NK-92 (cell line): ENCODE measurements at regions not wholly inside any gene's neighbourhood (a gene's known extent, or its start where the extent isn't known, plus 50 kb on each side); places are given as distances from the start of the nearest gene placed in this dataset.

Experiments used
- DNase-seq: peaks from one replicate; lab custom pipeline; 2025; ENCODE audit not compliant: unreplicated experiment; lab: John Stamatoyannopoulos, UW

DNA sequence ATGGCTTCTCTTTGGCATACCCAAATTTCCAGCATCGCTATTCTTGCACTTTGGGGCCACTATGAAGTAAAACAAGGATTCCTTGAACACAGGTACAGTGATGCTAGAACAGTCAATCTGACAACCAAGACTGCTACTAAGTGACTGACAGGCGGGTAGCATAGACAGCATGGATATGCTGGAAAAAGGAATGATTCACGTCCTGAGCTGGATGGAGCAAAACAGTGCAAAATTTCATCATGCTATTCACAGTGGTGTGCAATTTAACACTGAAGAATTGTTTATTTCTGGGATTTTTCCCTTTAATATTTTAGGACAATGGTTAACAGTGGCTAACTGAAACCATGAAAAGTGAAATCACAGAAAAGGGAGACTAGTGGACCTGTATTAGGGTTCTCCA is 1511.2 kb upstream of the ZEB2 start:
- DNase-seq: no peak

DNA sequence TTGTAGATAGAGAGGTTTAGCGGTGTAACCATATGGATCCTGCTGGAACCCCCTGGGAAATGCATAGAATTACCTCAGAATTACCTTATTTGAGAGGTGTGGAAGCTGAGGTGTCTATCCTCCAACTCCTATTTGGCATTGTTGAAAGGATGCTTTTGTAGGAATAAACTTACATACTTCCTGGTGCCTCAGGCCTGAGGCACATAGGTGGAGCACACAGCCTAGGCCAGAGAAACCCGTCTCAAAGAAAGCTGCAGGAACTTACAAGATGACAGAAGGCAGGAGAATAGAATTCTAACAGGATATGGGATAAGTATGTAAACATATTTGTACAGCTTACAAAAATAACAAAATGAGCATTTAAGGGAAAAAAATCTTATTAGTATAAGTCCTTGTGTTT is 1507.2 kb upstream of the ZEB2 start:
- DNase-seq: no peak

DNA sequence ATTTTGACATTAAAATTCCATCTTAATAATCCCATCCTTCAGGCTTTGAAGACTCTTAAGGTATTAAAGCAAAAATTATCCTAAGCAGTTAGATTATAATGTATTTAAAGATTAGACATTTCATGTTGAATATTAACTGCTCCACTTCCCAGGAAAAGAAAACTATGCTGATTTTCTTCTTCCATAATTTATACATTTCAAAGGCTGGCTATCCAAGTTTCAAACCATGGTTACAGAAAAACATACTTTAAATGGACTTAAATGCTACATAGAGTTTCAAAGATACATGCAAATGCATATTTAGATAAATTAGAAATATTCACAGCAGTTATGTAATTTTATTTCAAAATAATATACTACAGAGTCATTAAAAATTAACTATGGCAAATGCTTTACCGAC is 1505.6 kb upstream of the ZEB2 start:
- no peak for DNase-seq

DNA sequence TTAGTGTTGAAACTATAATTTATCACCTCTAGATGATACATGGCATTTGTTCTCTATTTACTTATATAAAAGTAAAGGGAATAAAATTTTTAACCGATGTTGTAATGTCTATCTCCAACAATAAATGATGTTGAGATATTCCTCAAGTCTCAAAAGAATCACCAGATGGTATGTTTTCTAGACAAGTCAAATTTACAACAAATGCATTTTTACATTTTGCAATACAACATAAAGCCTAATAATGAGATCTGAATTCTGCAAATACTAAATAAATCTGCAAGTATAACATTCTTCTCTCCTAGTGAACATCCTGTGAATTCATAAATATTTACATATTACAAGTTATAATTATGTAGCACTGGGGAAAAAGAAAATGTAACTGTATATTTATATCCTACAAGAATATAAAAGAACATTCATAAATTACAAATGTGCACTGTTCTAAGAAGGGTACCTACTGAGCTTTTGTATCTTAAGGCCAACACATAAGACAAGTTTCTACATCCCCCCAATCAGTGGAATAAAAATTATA is 1504.4 kb upstream of the ZEB2 start:
- no peak for DNase-seq

DNA sequence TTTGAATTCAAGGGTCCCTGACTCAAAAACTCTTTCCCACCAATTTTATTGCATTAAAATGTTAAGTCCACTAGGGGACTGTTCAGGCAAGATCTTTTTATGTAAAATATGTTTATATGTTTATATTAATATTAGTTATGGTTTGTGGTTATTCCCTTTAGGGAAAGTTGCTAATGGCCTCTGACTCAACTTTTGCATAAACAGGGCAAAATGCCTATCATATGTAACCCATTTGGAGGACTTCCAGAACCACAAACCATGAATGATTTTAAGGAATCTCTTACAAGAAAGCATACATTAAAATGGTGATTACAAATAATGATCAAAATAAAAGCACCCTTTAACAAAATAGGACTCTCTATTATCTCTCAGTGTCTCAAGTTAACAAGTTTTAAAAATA is 1484.5 kb upstream of the ZEB2 start:
- DNase-seq: no peak

DNA sequence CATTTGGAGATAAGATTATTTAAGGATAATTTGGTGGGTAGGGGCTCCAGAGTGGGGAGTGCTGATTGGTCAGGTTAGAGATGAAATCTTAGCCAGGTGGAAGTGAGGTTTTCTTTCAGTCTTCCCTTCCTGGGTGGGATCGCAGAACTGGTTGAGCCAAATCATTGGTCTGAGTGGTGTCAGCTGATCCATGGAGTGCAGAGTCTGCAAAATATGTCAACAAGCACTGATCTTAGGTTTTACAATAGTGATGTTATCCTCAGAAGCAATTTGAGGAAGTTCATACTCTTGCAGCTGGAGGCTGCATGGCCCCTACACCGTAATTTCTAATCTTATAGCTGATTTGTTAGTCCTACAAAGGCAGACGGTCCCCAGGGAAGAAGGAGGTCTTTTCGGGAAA is 1483.4 kb upstream of the ZEB2 start:
- DNase-seq: no peak

DNA sequence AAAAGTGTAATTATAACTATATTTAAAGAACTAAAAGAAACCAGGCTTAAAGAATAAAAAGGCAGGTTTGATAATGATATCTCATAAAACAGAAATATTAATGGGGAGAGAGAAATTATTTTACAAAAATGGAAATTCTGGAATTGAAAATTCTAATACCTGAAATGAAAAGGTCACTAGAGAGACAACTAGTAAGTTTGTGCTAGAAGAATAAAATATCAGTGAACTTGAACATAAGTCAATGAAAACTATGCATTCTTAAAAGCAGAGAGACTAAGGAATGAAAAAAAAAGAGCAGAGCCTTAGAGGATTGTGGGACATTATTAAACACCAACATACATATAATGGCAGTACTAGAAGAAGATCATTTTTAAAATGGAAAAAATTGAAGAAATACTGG is 1475.0 kb upstream of the ZEB2 start:
- DNase-seq: no peak

DNA sequence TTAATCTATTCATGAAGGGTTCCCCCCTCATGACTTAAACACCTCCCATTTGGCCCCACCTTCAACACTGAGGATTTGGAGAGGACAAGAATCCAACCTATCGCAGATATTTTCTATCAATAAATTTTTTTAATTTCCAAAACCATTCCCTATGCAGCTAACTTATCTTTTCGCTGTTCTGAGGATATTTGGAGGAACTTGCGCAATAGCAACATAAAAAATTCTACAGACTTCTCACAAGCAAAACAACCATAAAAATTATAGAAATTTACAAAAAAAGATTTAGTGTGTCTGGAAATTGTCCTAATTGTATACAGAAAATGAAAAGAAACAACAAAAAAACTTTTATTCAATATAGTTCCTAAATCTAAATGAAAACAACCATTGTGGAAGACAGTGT is 1472.7 kb upstream of the ZEB2 start:
- no peak for DNase-seq

DNA sequence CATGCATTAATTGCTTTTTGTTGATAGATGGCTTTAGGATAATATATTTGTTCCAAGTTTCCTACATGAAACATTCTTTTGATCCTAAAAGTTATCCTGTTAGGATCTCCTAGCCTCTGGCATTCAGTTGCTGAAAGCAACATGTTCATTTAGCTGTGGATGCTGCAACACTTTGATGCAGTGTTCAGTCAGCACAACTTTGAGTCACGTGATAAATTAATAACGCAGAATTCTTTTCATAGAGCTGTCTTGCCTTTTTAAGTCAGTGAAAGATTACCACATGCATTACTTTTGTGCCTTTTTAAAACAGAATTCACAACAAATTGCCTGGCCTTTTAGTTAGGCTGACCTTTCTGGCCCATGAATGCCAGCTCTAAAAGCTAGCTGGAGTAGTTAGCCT is 1467.9 kb upstream of the ZEB2 start:
- DNase-seq: no peak

DNA sequence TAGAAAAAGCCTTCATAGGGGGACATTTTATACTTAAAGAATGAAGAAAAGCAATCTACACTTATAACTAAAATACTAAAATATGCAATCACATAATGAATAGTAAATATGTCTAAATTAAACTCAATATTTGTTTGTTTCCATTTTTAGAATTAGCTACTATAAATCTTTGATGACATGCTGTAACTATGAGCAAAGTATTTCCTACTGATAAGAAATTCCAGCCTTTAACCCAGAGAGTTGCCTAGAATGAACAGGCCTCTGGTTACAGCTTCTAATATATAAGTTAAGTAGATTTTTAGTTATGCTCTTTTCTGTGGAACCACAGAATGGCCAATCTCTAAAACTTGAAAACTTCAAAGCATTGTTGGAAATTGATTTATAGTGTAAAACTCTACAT is 1465.6 kb upstream of the ZEB2 start:
- DNase-seq: no peak

DNA sequence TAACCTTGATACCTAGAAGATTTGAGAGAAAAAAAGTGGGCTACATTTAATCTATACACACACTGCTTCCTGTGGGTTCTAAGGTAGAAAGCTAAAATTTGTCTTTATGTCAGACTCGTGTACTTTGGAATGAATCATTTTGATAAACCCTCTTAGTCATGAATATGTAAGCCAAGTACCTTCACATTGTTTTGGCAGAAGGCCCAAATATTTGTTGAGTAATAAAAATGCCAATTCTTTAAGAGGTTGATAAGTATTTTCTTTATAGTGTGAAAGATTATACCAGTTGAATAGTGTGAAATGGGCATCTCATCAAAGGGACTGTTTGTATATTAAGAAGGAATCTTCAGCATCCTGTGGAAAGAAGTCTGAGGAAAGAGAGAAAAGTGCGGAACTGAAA is 1464.7 kb upstream of the ZEB2 start:
- no peak for DNase-seq

DNA sequence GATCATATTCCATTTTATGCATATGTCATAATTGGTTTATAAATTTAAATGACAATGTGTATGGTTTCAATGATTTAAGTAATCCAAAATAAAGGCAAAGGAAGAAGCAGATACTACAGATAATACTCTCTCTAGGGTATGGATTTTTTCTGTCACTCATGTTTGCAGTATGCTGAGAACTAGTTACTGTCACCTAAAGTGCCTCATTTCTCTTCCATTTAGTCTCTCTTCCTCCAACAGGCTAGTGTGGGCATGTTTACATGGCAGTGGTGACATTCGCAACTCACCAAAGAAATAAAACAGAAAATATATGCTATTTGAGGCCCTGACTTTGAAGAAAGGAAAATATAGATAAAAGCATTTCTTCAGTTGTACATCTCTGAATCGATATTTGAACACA is 1460.4 kb upstream of the ZEB2 start:
- DNase-seq: no peak

DNA sequence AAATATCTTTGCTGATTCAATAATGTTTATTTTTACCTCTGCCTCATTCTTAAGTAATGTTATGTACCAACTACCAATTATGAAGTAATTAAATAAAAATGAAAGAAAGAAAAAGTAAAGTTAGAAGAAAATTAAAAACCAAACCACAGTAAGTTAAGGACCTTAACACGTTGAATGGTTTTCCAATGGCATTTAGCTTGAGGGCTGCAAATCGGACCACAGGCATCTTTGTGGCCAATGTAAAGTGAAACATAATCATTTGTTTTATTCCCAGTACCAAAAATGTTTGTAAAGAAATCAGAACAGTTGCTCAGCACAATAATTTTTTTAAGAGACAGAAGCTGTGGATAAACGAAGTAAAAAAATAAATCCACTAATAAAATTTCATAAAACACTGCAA is 1455.5 kb upstream of the ZEB2 start:
- no peak for DNase-seq

DNA sequence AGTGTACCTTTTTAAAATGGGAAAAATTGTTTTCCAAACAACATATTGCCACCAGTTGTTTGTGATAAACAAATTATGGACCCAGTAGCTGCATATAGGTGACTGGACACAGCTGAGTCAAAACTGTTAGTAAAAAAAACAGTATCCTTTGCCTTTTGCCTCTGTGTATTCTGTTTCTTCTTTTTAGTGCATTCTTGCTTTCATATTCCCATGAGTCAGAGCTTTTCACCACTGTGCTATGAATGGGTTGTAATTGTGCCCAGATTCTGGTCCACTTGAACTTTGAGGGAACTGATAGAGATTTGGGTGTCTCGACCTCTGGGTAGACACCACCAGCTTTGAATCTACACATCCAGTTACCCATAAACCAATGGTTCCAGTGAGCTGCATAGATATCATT is 1441.9 kb upstream of the ZEB2 start:
- DNase-seq: no peak

DNA sequence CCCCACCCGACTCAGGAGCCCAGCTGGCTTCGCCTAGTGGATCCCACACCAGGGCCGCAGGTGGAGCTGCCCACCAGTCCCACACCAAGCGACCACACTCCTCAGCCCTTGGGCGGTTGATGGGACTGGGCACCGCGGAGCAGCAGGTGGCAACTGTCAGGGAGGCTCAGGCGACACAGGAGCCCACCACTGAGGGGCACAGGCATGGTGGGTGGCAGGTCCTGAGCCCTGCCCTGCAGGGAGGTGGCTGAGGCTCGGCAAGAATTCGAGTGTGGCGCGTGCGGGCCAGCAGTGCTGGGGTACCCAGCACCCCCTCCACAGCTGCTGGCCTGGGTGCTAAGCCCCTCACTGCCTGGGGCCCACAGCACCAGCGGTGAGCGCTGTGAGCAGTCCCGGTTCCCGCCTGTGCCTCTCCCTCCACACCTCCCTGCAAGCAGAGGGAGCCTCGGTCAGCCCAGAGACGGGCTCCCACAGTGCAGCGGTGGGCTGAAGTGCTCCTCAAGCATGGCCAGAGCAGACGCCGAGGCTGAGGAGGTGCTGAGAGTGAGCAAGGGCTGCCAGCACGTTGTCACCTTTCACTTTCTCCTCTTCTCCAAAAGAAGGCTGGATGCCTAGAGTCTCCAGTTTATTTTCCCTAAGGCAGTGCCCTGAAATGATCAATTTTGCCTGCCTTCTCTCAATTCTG is 1440.7 kb upstream of the ZEB2 start:
- DNase-seq: no peak

DNA sequence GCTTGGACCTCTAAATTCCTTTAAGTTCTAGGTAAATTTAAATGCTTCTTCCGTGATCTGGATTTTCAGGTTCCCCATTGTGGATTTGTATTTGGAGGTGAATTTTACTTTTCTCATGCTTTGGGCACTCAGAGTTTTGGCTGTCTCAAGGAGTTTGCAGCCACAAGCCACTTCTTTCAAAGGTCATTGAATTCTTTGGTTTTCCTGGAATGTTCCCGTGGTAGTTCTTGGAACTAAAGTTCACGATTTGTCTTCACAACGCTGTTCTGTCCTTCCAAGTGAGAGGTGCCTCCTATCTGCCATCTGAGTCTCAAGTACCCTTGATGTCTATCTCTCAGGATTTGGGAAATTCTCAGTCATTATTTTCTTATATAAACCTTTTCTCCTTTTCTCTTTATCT is 1438.7 kb upstream of the ZEB2 start:
- DNase-seq: no peak

DNA sequence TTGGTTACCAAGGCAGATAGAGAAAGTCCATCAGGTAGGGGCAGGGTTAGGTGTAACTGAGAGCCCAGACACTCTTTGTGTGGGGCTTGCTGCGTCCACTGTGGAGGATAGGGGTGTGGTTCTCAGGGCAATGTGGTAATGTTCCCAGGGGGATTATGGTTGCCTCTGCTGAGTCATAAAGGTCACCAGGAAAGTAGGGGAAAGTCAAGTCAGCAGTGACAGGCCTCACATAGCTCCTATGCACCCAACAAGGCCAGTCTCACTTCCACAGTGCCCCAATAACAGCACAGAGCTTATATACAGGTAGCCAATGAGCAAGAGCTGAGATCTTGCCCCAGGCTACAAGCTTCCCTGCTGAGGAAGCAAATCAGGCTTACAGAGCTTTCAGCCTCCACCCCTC is 1438.0 kb upstream of the ZEB2 start:
- DNase-seq: no peak

DNA sequence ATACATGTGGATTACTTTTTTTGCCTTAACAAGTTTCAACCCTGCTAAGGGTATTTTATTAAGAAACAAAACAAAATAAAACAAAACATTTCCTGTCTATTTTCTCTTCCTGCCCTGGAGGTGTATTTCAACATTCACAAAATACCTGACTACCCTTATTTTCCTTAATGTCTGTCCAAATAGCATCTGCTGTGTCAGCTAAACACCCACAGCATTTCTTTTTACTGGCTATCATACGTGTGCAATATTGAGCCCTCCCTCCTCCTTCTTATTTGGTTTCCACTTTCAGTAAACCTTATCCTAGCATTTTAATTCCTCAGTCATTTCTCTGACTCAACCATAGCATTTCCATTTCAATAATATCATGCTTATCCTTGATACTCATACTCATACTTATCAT is 1420.0 kb upstream of the ZEB2 start:
- DNase-seq: no peak

DNA sequence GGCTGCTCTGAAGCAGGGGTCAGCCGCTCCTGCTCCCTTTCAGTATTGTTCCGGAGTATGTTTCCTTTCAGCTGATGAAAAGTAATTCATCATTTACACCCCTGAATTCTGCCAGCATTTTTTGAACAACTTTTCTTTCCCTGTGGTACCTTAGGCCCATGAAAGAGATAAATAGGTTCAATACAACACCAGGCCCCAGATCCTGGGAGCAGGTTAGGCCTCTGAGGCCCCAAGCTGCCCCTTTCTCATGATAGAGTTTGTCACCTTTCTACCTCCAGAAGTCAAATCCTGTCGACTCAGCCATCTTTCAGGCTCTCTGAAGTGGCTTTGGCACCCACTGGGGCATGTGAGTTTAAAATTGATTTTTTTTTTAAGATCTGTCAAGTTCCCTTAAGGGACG is 1415.1 kb upstream of the ZEB2 start:
- DNase-seq: no peak

DNA sequence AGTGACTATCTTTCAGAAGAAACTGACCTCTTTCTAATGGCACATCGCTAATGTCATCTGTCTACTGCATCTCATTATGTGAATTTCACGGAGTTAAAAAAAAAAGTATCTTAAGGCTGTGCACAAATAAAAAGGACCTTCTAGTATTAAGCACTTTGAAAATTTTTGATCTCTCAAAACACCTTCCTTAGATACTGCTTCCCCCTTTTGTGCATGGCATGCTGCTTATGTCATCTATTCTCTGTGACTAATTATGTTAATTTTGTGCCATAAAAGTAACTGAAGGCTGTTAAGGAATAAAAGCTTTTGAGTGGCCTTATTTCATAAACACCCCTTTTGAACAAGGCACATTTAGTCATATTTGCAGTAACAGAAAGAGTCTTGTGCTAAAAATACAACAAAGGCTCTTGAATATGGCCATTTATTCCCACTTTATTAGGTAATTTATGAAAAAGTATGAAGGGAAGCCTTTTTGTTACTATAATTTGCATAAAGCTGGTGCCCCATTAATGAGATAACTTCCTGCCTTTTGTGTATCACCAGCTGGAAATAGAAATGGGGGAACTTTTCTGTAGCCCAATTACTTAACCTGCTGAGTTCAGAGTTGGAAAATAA is 1412.0 kb upstream of the ZEB2 start:
- DNase-seq: no peak

DNA sequence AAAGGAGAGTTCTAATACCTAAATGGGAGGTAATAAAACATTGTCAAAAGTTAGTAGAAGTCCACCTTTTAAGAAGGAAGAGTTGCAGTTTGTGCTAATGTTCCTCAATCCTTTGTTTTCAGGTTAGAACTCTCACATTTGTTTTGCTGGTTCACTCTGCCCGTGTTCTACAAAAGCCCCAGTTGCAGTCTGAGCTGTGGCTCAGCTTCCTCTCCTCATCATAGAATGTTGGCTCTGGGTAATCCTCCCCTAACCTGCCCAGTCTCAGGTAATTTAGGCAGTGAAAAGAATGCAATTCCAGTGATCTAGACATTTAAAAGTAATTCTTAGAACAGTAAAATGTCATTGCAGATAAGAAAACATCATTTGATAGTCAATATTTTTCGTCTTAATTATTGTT is 1410.4 kb upstream of the ZEB2 start:
- no peak for DNase-seq

DNA sequence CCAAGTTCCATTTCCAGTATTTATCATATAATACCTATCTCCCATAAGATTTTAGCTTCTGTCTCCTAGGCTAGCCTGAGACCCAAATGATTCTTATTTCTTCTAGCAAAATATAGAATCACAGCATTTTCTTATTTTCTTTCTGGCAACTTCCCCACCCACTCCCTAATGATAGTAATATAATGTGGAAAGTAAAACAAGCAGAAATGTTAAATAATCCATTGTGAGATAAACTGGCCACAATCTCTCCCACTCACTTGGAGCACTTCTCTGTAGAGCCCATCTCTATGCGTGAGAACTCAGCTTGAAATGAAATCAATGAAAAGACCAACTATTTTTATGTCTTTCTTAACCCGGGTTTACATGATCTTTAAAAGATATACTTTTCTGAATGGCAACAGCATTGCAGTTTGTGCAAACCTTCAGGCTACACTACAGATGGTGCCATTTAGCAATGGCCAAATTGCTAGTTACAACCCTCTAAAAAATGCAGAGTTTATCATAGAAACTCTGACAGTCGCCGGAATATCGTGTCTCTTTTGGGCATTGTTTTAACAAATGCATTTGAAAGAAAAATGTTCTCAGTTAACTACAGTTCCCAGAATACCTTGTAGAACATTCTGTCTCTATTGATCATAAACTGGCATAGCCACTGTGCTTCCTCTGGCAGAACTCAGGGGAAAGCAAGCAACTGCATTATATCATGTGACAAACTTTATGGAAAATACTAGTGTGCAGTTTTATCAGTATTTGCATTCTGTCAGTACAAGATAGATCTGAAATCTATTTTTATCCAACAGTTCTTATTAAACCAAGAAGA is 1407.4 kb upstream of the ZEB2 start:
- no peak for DNase-seq
